ENCODE measurements at regions not wholly inside any gene's neighbourhood (a gene's known extent, or its start where the extent isn't known, plus 50 kb on each side); places are given as distances from the start of the nearest gene placed in this dataset.
"Not testable (repeated sequence)": the region's sequence is repeated elsewhere in the genome, so short reads cannot be mapped to it uniquely, and the experiment has no call there.

DNA sequence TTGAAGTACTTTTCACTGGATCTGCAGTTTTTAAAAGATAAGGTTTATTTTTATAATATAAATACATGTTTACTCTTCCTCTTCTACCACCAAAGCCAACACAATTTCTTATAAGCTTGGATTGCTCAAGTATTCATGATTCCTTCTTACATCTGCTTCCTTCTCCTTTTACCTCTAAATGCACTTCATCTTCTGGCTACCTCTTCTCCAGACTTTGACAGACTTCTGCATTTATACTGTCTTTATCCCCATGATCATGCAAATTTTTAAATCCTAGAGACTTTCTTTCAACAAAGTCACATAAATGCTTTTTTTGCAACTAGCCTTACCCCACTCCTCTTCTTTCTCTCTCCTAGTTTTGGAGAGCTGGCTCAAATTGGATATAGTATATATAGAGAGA is 142.9 kb downstream of the TFAP2B start:
- no peak for DNase-seq

DNA sequence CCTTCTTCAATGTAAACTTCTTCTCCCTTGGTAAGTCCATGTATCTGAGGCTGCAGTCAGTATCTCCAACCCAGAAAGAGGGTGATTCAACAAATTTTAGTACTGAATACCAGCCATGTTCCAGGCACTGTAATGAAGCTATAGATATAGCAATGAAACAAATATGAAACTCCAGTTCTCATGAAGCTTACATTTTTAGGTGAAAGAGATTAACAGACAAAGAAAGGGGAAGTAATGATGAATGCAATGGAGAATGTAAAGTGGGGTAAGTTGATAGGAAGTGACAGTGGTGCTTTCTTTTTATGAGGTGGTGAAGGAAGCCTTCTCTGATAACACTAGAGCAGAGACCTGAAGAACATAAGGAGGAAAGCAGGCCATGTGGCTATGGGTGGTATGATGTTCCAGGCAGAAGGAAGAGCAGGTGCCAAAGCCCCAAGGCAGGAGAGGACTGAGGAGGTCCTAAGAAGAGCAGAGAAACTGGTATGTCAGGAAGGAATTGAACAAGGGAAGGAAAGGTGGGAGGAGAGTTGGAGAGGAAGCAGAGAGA is 143.6 kb downstream of the TFAP2B start:
- DNase-seq, result no peak

DNA sequence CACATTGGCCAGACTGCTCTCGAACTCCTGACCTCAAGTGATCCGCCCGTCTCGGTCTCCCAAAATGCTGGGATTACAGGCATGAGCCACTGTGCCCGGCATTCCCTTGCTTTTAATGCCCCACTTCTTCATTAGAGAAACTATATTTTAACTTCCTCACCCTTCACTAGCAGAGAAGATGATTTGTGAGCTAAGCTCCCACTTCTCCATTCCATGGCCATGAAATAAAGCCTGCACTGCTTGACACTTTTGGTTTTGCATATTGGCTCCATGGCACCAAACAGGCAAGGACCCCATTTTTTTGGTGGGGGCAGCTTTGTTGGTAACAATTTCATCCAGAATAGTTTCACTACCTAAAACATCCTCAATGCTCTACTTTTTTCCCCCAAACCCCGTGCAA is 145.3 kb downstream of the TFAP2B start:
- DNase-seq, result no peak

DNA sequence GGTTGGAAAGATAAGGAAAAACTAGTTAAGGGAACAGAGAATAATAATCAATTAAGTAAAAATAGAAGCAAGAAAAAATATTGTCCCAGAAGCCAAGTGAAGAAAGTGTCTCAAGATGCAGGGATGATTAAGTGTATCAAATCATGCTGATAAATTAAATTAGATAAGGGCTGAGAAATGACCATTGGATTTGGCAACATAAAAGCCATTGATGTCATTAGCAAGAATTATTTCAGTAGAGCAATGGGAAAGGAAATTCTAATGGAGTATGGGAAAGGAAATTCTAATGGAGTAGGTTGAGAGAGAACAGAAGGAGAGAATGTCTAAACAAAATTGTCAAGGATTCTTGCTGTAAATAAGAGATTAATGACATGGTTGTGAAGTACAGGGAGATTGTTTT is 146.8 kb downstream of the TFAP2B start:
- no peak for DNase-seq

DNA sequence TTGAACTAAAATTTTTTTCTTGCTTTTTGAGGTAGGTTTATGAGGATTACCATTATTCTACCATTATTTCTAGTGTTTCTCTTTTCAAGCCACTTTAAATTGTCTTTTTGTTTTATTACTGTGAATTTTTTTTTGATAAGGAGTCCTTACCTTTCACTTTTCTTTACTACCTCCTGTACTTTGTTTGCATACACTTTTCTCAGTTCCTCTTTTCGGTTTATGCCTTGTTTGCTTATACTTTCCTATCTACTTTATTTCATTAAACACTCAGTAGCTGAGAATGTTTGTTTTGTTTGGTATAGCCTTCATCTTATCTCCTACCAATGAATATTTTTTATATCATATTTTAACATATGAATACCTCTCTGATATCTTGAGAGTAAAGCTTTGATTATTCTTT is 147.9 kb downstream of the TFAP2B start:
- DNase-seq, result no peak

DNA sequence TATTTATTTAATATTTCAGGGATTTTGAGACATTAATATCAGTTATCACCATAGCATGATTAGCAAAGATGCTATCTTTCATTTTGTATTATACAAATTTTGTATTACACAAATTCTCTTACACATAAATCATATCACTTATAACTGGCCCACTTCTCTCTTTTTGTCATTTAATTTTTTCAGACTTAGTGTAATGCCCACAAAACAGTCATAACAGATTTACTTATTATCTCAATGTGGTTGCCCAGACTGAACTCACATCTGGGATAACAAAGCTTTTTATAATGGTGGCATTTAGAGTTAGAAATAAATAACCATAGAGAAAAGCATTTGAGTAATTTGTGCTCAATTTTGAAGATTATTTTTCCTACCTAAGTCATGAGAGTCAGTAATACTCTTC is 148.3 kb downstream of the TFAP2B start:
- no peak for DNase-seq

DNA sequence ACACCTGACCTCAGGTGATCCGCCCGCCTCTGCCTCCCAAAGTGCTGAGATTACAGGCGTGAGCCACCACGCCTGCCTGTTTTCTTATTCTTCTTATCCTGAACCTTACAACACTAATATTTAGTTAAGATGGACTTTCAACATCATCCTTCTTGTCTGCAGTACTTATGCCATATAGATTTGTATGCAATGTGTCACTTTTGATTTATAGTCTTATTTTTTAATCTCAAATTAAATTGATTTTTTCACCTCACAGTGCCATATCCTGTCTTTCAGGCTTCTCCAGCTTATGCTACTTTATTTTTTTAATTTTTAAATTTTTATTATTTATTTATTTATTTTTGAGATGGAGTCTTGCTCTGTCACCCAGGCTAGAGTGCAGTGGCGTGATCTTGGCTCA is 149.6 kb downstream of the TFAP2B start:
- not testable (repeated sequence) for DNase-seq

DNA sequence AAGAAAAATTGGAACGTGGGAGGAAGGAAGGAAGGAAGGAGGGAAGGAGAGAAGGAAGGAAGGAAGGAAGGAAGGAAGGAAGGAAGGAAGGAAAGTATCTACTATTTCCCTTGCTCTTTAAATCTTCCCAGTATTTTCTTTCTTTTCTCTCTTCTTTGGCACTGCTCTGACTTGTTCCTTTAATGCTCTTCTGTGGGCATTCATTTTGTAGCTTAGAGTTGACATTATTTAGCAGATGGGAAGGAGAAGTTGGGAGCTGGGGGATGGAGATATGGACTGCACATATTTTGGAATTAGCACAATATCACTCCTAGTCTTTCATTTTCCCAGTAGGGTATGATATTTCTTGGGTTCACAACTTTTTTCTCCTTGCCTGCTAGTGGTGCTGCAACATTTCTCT is 152.2 kb downstream of the TFAP2B start:
- DNase-seq, result no peak

DNA sequence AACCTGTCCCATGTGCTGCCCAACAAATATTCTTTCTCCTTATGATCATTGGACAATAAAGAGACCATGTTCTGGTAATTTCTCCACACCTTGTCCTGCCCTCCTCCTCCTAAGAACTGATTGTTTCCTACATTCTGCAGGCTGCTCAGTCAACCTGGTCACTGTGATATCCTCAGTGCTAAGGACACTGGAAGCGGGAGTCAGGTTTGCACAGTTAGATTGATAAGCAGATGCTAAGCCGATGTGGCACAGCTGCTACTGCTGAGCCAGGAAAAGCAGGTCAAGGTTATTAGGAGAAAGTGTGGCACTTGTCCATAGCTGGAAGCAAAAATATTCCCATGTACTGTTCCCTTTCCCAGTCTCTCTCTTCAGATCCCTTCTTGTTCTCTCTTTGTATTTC is 154.8 kb downstream of the TFAP2B start:
- DNase-seq, result no peak

DNA sequence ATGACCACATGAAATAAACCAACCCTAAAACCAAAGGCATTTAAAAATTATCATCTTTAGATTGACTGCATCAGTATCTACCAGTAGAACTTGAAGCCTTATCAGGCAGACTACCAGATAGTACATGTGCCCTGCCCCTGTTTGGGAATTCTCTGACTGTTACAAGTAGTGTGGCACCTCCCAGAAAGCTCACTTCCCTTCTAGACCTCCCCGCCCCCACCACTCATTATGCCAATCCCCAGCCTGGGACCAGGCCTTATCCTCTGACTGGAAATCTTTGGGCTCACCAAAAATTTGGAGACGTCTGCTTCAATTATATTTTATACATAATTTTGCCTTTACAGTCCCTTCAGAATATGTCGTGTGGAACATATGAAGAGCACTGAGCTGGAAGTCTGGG is 155.6 kb downstream of the TFAP2B start:
- no peak for DNase-seq

DNA sequence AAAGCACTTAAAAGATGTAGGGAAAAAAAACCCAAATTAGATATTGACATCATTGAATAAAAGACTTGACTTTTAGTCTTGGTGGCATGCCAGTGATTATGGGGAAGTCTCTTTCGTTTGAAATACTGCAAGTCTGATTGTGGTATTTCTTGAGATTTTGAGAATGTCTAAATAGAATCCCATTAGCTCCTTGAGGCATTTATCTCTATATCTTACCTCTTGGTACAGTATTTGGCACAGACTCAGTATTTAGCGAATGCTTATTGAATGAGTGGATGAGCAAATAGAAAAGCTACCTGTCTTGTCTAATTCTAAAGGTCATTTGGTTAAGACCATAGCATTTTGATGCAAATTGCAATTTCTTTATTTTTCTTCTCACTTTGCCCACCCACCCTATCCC is 156.5 kb downstream of the TFAP2B start:
- DNase-seq, result no peak

DNA sequence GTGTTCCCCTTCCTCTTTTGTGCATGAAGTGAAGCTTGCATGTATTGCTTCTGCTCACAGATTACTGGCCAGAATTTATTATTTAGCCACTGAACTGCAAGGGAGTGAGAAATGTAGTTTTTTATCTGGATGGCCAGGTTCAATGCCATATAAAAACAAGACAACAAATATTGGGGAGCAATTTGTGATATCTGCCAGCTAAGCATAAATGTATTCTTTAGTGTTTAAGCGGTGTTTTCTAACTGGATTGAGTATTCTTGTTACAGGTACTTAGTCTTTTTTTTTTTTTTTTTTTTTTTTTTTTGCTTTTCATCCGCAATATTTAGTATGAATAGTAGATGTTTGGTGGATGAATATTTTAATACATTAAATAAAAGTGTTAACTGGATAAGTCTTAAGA is 158.2 kb downstream of the TFAP2B start:
- no peak for DNase-seq

DNA sequence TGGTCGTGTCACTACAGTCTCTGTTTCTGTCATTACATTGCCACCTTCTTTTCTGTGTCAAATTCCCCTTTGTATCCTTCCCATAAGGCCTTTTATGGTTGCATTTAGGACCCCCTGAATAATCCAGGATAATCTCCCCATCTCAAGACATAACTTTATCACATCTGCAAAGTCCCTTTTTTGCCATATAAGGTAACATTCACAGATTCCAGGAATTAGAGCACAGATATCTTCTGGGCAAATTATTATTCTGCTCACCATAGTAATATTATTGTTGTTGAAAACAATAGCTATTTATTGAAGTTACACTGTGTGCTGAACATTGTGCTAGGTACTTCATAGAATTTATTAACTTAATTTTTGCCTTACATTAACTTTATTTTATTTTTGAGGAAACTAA is 159.1 kb downstream of the TFAP2B start:
- no peak for DNase-seq

DNA sequence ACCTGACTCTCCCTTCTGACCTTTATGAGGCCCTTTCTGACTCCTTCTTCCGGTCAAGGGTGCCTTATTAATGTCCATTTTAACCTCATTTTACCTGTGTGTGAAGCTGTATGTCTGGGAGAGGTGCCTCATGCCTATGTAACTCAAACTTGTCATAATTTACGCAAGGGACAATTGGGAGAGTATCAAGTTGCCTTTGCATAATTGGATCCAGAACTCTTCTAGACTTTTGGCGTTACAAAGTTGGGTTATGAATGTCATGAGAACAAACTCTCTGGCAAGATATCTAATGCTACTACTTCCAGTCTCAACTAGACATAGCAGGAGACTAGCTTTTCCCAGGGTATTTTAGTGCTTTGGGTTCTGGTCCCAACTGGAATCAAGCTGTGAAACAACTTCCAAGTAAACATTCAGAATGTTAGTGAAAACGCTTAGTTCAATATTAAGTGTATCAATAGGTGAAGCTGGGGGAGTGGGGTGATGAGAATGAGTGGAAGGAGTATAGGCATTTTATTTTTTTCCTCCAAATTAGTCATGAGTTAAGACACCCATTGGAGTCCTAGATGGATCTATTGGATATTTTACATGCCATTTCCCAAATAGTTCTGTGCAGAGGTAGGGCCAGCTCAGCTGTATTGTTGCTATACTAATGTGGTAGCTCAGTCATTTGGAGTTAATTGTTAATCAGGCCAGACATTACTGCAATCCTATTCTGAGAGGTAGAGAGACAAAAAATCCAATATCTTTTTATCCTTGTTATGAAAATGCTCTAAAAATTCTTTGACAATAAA is 159.9 kb downstream of the TFAP2B start:
- DNase-seq, result no peak

DNA sequence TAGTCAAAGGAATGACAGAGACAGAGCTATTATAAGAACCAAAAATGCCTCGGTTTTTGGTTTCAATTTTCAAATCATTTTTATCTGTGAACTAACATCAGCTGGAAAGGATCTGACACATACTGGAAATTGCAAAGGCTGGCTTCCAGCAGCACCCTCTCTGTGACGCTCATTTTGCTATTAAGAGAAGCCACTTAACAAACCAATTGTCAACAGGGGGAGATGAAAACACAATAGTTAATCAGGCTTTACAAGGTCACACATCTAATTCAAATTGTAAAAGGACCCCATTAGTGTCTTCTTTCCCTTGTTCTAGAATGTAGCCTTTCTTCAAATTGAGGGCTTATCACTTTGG is 160.5 kb downstream of the TFAP2B start:
- DNase-seq, result no peak

DNA sequence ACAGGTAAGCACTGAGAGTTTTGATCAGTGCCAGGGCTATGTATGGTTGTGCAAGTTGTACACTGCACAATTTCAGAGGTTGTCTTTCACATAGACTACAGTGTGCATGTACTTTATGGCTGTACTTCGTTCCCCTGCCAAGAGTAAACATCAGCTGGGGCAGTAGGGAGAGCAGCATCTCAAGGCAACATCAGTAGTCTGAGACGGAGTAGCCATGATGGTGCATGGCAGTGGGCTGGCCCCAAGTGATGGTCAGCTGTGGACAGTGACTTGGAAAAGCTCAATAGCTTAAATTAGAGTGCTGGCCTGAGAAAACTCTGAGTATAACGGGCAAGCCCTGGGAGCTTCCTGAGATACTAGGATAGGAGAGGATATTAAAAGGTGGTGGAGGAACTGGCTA is 165.5 kb downstream of the TFAP2B start:
- no peak for DNase-seq

DNA sequence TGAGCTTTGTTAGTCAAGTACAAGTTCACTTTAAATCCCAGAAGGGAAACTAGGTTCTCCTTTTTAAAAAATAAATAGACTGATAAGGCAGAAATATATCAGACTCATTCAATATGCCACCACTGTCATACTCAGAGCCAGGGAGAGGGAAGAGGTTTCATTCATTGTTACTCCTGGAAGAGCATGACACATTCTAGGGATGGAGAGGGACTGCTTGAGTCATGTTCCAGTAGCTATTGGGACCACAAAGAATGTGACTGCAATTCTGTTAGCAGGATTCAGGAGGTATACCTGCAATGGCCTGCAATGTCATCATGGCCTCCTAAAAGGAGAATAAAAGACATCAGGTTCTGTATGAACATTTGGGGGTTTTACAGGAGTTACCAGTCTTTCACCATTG is 167.6 kb downstream of the TFAP2B start:
- no peak for DNase-seq

DNA sequence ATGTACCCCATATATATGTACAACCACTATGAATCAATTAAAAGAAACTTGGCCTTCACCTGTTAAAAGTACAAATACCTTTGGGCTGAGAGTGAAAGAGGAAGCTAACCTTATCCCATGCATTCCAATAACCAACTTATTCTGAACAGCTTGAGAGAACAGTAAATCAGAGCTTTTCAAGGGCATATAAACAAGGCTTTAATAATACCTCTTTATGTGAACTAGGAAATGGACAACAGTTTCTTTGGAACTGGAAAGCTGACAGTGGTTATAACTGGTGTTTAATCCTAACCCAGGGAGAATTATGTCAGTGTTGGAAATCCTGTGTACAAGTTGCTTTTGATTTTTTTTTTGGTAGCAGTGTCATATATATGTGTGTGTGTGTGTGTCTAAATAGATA is 170.5 kb downstream of the TFAP2B start:
- no peak for DNase-seq

DNA sequence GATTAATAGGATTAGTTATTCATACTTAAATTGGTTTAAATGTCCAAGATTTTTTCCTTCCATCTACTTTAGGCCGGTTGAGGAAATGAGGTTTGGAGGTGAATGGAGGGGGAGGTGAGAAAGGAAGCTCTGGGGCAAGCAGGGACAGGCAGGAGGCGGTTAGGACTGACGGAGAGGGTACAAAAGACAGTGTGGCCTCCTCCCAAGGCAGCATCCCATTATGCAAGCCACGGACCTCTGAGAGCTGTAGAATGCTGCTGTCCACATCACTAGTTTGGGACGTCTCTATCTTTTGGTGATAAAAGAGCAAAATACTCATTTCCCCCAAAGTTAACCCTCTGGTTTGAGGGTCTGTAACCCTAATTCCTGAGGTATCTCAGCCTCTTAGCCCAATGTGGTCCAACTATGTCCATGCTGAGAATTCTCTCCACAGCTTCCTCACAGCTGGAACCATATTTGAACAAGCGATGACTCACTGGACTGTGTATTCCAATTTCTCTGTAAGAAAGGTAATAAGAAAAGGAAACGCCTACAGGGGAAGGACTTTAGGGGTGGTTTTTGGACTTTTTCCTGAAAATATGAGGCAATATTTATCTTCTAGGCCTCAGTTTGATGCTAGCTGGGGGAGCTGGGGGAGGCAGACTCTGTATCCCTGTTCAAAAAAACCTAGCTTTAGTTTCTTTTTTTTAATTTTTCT is 172.2 kb downstream of the TFAP2B start:
- no peak for DNase-seq

DNA sequence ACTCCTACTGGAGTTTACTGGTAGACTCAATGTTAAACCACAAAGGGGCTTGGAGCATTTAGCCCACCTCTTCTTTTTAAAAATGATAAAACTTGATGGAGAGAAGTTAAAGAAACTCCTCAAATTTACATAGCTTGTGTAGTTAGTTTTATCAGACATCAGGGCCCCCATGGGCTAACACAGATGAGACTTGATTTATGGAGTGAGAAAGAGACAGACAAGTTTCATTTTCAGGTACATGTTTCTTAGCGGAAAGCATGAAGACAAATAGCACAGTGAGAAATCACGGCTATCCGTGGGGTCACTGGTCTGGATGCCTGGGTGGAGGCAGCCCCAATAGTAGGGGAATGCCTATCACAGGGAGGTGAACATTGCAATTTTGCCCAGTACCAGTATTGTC is 173.6 kb downstream of the TFAP2B start:
- DNase-seq, result no peak

DNA sequence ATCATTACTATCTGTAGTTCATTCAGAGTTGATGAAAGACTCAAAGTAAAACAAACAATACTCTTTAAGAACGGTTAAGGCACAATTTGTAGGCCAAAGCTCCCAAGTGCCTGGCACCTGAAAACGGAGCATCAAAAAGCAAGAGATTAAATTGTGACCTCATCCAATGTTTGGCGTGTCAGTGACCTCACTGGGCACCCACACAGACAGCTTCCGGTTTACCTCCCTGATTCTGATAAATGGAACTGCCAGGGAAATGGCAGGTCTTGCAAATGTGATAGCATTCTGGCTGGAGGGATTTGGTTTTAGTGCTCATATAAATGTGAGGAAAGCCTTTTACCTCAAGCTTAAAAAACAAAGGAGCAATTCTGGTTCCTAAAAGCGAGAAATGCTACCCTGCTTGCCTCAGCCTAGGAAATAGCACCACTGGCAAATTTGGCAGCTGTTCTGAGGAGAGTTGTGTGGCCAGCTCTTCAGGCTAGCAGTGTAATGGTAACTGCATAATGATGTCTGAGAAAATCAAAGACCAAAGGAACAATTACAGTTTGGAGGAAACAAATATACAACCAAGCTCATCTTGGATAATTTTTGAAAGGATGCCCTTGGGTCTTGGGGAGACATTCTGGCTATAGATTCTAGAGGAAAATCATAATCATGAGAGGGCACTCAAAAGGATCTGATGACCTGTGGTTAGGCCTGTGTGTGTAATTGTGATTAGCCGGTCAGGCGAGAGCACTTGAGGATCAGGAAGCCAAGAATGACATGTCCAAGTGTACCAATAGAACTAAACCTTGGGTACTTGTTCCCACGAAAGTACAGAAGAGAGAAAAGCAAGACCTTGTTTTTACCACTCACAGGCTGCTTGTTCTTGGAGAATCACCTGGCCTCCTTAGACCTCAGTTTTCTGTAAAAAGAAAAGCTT is 174.3 kb downstream of the TFAP2B start:
- DNase-seq, result no peak
